Smooth muscle cell (in vitro differentiated cells): ENCODE measurements at regions not wholly inside any gene's neighbourhood (a gene's known extent, or its start where the extent isn't known, plus 50 kb on each side); places are given as distances from the start of the nearest gene placed in this dataset.

Source experiments
- DNase-seq: peaks from one replicate; lab custom pipeline; 2025; ENCODE audit not compliant: unreplicated experiment; lab: John Stamatoyannopoulos, UW
- H2AFZ ChIP-seq: fragments of 200-600 bp; sonication (generic); 2 replicates; pipeline ENCODE4 v1.6.0; 2016; ENCODE audit warnings: antibody characterized with exemption, low read depth, mild to moderate bottlenecking
- H3F3A ChIP-seq: fragments of 200-600 bp; sonication (generic); 2 replicates; pipeline ENCODE4 v1.6.0; 2017; ENCODE audit warnings: antibody characterized with exemption, low read depth
- H3K27ac ChIP-seq: fragments of 200-600 bp; sonication (generic); 2 replicates; pipeline ENCODE4 v1.5.1; 2016; ENCODE audit warnings: low read depth, mild to moderate bottlenecking
- H3K27me3 ChIP-seq: fragments of 200-600 bp; sonication (generic); 2 replicates; pipeline ENCODE4 v1.6.1; 2016; ENCODE audit warnings: low read depth, mild to moderate bottlenecking
- H3K36me3 ChIP-seq: fragments of 200-600 bp; sonication (generic); 2 replicates; pipeline ENCODE4 v1.5.1; 2016; ENCODE audit warnings: low read depth
- H3K4me1 ChIP-seq: fragments of 200-600 bp; sonication (generic); 2 replicates; pipeline ENCODE4 v1.5.1; 2016; ENCODE audit warnings: low read depth
- H3K4me2 ChIP-seq: fragments of 200-600 bp; sonication (generic); 2 replicates; pipeline ENCODE4 v1.6.0; 2016; ENCODE audit warnings: mild to moderate bottlenecking
- H3K4me3 ChIP-seq: fragments of 200-600 bp; sonication (generic); 2 replicates; pipeline ENCODE4 v1.5.1; 2016; ENCODE audit warnings: mild to moderate bottlenecking
- H3K79me2 ChIP-seq: fragments of 200-600 bp; sonication (generic); 2 replicates; pipeline ENCODE4 v1.6.0; 2016; ENCODE audit warnings: low read depth, mild to moderate bottlenecking
- H3K9ac ChIP-seq: fragments of 200-600 bp; sonication (generic); 2 replicates; pipeline ENCODE4 v1.6.0; 2016; ENCODE audit warnings: low read depth
- H3K9me3 ChIP-seq: fragments of 200-600 bp; sonication (generic); replicated peaks from 2 replicates; pipeline ENCODE4 v1.5.1; 2016; ENCODE audit warnings: low read depth
- H4K20me1 ChIP-seq: fragments of 200-600 bp; sonication (generic); 2 replicates; pipeline ENCODE4 v1.6.0; 2016; ENCODE audit warnings: low read depth
- CTCF ChIP-seq: fragments of 200-600 bp; sonication (generic); IDR thresholded peaks from 2 replicates; pipeline ENCODE4 v1.5.1; 2017; ENCODE audit warnings: borderline replicate concordance, mild to moderate bottlenecking, antibody characterized with exemption; ENCODE audit not compliant: insufficient read depth, poor library complexity, severe bottlenecking
- WGBS: methylation state at CpG from one replicate; pipeline ENCODE4 v1.1.7; 2016; ENCODE audit warnings: low lambda C conversion rate; 5-methylcytosine and 5-hydroxymethylcytosine counted together

- Histone ChIP-seq H3K9me3 (no peaks in the 10 kb centered on the region), H3K27ac (no peak overlapping the region), H3K4me3 (no peak overlapping the region), H3K36me3 (no peaks in the 10 kb centered on the region), H3K79me2 (no peaks in the 10 kb centered on the region), H2AFZ (no peak overlapping the region), H3F3A (no peaks in the 10 kb centered on the region), H3K4me2 (no peak overlapping the region), H3K27me3 (no peaks in the 10 kb centered on the region), H3K4me1 (no peaks in the 10 kb centered on the region), H4K20me1 (no peaks in the 10 kb centered on the region), H3K9ac (no peak overlapping the region)
- WGBS = 89% methylated on average over 6 of the region's 6 CpGs
- no peak for DNase-seq
- no peak for TF ChIP-seq CTCF
Observed at GRCh38 chr5:4651806-4652565, 488.1 kb upstream of the ADAMTS16 start.

- no peaks in the 10 kb centered on the region for H4K20me1 ChIP-seq
- H3K79me2 ChIP-seq = no peaks in the 10 kb centered on the region
- H3K36me3 ChIP-seq = no peaks in the 10 kb centered on the region
- no peak overlapping the region for H3K27ac ChIP-seq
- no peaks in the 10 kb centered on the region for H3F3A ChIP-seq
- no peak for TF ChIP-seq CTCF
- no peak overlapping the region for H2AFZ ChIP-seq
- no peaks in the 10 kb centered on the region for H3K9me3 ChIP-seq
- WGBS = 47% methylated on average over 1 of the region's 1 CpG
- H3K4me3 ChIP-seq = no peak overlapping the region
- no peak for DNase-seq
- H3K4me2 ChIP-seq = no peak overlapping the region
- H3K4me1 ChIP-seq = no peaks in the 10 kb centered on the region
- H3K27me3 ChIP-seq = no peaks in the 10 kb centered on the region
- H3K9ac ChIP-seq = no peak overlapping the region
Observed at GRCh38 chr5:4653475-4653874, 486.7 kb upstream of the ADAMTS16 start.

- Histone ChIP-seq H3K27ac (no peak overlapping the region), H3K79me2 (no peaks in the 10 kb centered on the region), H3K27me3 (no peaks in the 10 kb centered on the region), H3K4me3 (no peak overlapping the region), H3F3A (no peaks in the 10 kb centered on the region), H3K4me2 (no peak overlapping the region), H2AFZ (no peak overlapping the region), H4K20me1 (no peaks in the 10 kb centered on the region), H3K9me3 (no peaks in the 10 kb centered on the region), H3K36me3 (no peaks in the 10 kb centered on the region), H3K9ac (no peak overlapping the region), H3K4me1 (no peaks in the 10 kb centered on the region)
- WGBS = 96% methylated on average over 1 of the region's 1 CpG
- TF ChIP-seq CTCF = no peak
- no peak for DNase-seq
Observed at GRCh38 chr5:4659851-4660250, 480.3 kb upstream of the ADAMTS16 start.

- no peak overlapping the region for H3K27ac ChIP-seq
- no peak overlapping the region for H3K4me3 ChIP-seq
- H3F3A ChIP-seq = no peaks in the 10 kb centered on the region
- H3K27me3 ChIP-seq = no peaks in the 10 kb centered on the region
- 86% methylated on average over 8 of the region's 8 CpGs for WGBS
- no peak overlapping the region for H3K9ac ChIP-seq
- no peaks in the 10 kb centered on the region for H3K9me3 ChIP-seq
- no peaks in the 10 kb centered on the region for H3K36me3 ChIP-seq
- H4K20me1 ChIP-seq = no peaks in the 10 kb centered on the region
- H3K4me2 ChIP-seq = no peak overlapping the region
- H3K4me1 ChIP-seq = no peaks in the 10 kb centered on the region
- no peak for TF ChIP-seq CTCF
- no peak for DNase-seq
- H3K79me2 ChIP-seq = no peaks in the 10 kb centered on the region
- H2AFZ ChIP-seq = no peak overlapping the region
Observed at GRCh38 chr5:4661326-4661725, 478.8 kb upstream of the ADAMTS16 start.
